ENCODE measurements at regions not wholly inside any gene's neighbourhood (a gene's known extent, or its start where the extent isn't known, plus 50 kb on each side); places are given as distances from the start of the nearest gene placed in this dataset.

DNA sequence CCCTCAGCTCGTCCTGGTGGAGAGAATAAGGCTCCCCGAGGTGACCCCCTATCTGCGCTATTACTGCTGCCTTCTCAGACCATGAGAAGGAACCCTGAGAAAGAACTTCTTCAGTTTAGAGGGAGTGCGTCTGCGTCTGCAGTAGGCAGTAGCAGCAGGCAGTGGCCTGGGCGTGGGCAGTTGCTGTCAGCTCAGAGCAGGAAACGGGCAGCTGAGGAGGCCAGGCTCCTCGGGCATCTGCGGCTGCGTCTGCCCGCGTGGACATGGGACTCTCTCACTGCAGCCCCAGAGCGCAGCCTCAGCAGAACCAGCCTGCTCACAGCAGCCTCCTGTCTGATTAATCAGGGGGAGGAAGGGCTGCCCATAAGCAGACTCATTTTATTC is 49.8 kb upstream of the FCN1 start:
- DNase-seq (ENCODE audit: low read depth, low spot score) = no peak

GRCh38 chr9:134968011-134968822 is 50.5 kb upstream of the FCN1 start:
- DNase-seq (ENCODE audit: low read depth, low spot score) = no peak

GRCh38 chr9:134968823-134969090 is 51.0 kb upstream of the FCN1 start:
- DNase-seq (ENCODE audit: low read depth, low spot score) = no peak

DNA sequence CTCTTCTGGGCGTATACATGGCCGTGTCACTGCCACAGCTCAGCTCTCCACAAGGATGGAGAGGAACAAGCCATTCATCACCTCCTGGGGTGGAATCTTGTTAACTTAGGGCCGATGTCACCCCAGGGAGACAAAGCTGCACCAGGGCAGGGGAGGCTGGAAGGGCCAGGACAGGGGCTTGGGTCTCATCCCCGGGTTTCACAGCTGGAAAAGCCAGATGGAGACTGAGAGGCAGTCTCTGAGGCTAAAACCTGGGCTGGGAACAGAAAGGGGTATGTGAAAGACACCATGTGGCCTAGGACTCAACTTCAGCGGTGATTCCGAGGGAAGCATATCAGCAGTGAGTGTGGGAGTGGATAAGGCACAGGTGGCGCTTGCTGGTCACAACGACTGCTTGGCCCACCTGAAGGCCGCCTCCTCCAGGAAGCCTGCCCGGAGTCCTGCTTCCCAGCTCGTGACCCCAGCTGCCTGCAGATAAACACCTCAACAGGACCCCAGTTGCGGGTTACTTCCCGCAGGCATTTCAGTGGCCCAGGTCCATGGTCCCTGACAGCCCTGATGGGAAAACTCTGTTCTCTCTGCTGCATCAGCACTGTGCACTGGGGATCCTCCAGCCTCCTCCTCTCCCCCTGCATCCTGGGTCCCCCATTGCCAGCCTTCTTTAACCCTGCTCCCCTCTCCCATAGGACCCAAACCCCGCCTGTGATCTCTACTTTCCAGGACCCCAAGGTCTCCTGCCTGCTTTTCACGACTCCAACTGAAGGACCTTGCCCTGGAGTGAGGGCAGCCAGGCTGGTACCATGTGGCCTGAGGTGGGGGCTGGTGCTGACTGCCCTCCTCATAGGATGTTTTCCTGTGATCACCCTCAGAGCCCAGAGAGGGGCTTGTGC is 51.7 kb upstream of the FCN1 start:
- DNase-seq (ENCODE audit: low read depth, low spot score) = no peak

- DNase-seq (ENCODE audit: low read depth, low spot score) = no peak
Measured at GRCh38 chr9:134970198-134970597, 52.5 kb upstream of the FCN1 start.

- no peak for DNase-seq (ENCODE audit: low read depth, low spot score)
Measured at GRCh38 chr9:134970719-134971118, 53.0 kb upstream of the FCN1 start.

- DNase-seq (ENCODE audit: low read depth, low spot score) = no peak
Measured at GRCh38 chr9:134971196-134971595, 53.5 kb upstream of the FCN1 start.

- no peak for DNase-seq (ENCODE audit: low read depth, low spot score)
Measured at GRCh38 chr9:134971696-134972095, 54.0 kb upstream of the FCN1 start.

- no peak for DNase-seq (ENCODE audit: low read depth, low spot score)
Measured at GRCh38 chr9:134972140-134972539, 54.4 kb upstream of the FCN1 start.

DNA sequence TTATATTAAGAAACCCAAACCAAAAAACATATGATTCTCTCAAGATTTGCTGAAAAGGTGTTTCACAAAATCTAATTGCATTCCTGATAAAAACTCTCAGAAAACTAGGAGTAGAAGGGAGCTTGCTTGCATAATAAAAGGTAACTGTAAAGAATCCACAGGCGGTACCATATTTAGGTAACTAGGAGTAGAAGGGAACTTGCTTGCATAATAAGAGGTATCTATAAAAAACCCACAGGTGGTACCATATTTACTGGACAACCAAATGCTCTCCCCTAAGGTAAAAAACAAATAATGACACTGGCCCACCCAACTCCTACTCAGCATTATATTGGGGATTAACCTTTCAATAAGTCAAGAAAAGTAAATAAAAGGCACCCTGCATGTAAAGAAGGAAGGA is 57.5 kb upstream of the FCN1 start:
- no peak for DNase-seq (ENCODE audit: low read depth, low spot score)

- DNase-seq (ENCODE audit: low read depth, low spot score) = no peak
Measured at GRCh38 chr9:134976403-134976802, 58.7 kb upstream of the FCN1 start.

DNA sequence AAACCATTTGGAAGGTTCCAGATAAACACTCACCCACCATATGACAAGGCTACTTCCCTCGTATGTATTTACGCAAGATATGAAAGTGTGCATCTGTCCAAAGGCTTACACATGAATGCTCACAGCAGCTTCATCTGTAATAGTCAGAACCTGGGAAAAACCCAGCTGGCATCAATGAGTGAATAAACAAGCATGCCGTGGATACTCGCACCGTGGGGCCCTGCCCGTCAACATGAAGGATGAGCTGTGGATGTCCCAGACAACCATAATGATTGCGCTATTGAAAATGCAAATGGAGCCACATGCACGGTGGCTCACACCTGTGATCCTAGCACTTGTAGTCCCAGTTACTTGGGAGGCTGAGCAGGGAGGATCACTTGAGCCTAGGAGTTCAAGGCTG is 60.6 kb upstream of the FCN1 start:
- DNase-seq (ENCODE audit: low read depth, low spot score) = no peak

DNA sequence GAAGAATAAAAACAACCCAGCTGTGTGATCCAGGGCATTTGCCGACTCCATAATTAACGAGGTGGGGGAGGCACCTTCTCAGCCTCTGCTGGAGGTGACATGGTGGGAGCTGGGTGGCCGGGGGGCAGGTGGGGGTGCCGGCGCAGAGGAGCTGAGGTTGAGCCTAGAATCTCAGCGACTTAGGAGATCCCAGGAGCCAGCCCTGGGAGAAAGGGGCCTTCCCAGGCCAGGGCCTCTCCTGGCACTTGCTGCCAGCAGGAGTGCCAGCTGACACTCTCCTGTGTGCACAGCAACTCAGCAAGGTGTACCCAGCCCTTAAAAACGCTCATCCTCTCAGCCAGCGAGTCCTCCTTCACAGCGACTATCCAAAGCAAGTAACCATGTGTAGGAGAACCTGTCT is 62.8 kb upstream of the FCN1 start:
- no peak for DNase-seq (ENCODE audit: low read depth, low spot score)

DNA sequence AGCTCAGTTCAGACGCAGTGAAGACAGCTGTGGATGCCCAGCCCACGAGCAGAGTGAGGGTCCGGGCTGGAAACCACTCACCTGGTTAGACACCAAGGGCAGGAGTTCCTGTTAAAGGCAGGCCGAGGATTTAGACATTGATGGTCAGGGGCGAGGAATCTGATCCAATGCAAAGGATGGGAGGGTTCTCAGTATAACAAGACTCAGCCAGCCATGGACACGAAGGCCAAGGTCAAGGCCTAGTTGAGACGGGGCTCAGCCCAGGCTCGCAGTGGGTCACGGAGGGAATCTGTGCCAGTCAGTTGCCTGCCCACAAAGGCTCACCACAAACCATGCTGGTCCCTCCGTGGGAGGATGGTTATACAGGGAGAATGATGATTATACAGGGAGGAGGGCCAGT is 63.3 kb upstream of the FCN1 start:
- no peak for DNase-seq (ENCODE audit: low read depth, low spot score)

GRCh38 chr9:134981829-134982228 is 64.1 kb upstream of the FCN1 start:
- no peak for DNase-seq (ENCODE audit: low read depth, low spot score)

DNA sequence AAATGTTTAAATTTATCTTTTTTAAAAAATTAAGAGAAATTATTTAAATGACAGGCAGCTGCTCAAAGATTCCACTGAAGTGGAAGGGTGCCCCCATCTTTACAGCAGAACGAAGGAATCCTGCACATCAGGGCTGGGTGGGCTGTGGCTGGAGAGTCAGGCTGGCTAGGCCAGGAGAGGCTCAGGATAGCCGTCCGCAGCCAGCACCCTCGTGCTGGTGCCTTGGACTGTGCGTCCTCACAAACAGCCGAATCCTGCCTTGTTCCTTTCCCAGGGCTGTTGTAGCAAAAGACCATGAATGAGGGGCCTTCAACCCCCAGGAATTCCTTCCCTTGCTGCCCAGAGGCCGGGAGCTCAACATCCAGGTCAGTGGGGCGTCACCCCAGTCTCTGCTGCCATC is 64.6 kb upstream of the FCN1 start:
- DNase-seq (ENCODE audit: low read depth, low spot score) = no peak

DNA sequence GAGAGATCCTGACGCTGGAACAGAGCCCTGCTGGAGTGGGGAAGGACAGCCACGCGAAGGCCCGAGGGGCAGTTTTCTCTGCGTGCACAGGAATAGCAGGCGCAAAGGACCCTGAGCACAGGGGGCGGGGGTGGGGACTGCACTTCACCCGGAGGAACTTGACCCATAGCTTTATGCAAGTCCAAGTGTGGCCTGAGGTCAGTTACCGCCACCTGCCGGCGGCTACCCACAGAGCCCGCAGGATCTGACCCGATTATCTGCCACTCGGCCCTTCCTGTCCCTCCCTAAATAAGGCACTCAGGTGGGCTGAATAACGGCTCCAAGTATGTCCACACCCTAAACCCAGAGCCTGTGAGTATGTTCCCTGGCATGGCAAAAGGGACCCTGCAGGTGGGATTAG is 65.4 kb upstream of the FCN1 start:
- peak; percentile 54 for DNase-seq (ENCODE audit: low read depth, low spot score)

DNA sequence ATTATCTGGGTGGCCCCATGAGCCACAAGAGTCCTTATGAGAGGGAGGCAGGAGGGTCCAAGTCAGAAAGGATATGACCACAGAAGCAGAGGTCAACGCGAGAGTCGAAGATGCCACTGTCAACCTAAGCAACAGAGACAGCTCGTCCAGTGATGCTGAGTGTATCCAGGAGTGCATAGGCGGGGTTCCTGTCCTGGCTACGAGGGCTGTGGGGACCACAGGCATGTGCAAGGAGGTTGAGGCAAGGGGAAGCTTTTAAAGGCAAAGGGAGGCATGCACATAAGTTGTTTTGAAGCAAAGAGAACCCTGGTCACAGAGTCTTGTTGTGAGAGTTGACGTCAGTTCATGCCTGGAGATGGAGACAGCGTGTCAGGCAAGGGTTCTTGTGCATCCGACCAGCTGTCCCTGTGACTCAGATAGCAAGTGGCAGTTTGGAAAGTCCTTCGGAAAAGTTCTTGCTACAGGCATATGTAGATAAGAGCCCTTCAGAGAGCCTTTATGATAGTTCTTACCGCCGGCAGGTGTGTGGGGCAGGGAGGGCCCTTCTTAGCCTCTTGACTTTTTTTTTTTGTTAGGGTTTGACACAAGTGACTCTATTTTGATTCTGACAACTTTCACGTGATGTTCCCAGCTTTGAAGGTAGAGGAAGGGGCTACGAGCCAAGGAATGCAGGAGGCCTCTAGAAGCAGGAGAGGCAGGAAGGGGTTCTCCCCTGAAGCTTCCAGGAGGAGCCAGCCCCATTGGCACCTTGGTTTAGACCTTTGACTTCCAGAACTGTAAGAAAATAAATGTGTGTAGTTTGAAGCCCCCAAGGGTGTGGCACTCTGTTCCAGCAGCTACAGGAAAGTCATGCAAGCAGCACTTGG is 66.0 kb upstream of the FCN1 start:
- no peak for DNase-seq (ENCODE audit: low read depth, low spot score)

- no peak for DNase-seq (ENCODE audit: low read depth, low spot score)
Measured at GRCh38 chr9:134984372-134985265, 66.9 kb upstream of the FCN1 start.

GRCh38 chr9:134985451-134985850 is 67.7 kb upstream of the FCN1 start:
- no peak for DNase-seq (ENCODE audit: low read depth, low spot score)

- DNase-seq (ENCODE audit: low read depth, low spot score) = no peak
Measured at GRCh38 chr9:134986957-134987356, 69.2 kb upstream of the FCN1 start.

Data from iPS DF 19.7 (cell line).